ENCODE measurements at regions not wholly inside any gene's neighbourhood (a gene's known extent, or its start where the extent isn't known, plus 50 kb on each side); places are given as distances from the start of the nearest gene placed in this dataset.

- TF ChIP-seq CTCF (IDR thresholded peaks at IDR 0.05) (no peak), EZH2phosphoT487 (IDR thresholded peaks at IDR 0.05) (no peak)
Measured at GRCh38 chr16:14011001-14011400, 60.1 kb upstream of the MRTFB start.

All from neural progenitor cell (in vitro differentiated cells).